Breast epithelium (tissue), 3 donors: ENCODE measurements at regions not wholly inside any gene's neighbourhood (a gene's known extent, or its start where the extent isn't known, plus 50 kb on each side); places are given as distances from the start of the nearest gene placed in this dataset.

Experiments used
- CTCF ChIP-seq, 3 donors: fragments of 450-650 bp; IDR thresholded peaks; one replicate each; pipeline ENCODE4 v1.5.1; 2016 to 2017; ENCODE audit warnings: antibody characterized with exemption in 3 of 3, mild to moderate bottlenecking in 3 of 3, moderate library complexity in 3 of 3
- POLR2AphosphoS5 ChIP-seq, 3 donors: sonication (generic); formaldehyde crosslinking; IDR thresholded peaks; one replicate each; pipeline ENCODE4 v1.6.1; 2017; ENCODE audit warnings: antibody characterized with exemption in 3 of 3

DNA sequence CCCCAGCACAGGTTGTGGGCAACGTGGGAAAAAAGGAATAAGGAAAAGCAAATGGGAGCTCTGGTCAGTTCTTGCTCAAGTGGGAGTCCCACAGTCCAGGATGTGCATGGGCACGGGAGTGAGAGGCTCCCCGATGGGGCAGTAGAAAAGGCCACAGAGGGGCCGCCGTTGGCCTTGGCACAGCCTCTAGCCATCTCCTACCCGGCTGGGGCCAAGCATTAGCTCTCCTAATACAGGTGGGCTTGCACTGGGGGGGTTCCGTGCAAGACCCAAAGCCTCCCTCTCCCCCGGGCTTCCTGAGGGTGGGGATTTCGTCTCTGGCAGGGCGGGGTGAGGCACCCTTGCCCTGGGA lies 212.2 kb upstream of the MVB12B start:
- TF ChIP-seq CTCF (IDR thresholded peaks at IDR 0.05) (no peak), POLR2AphosphoS5 (IDR thresholded peaks at IDR 0.05) (no peak)
